ACC112 (cell line): ENCODE measurements at regions not wholly inside any gene's neighbourhood (a gene's known extent, or its start where the extent isn't known, plus 50 kb on each side); places are given as distances from the start of the nearest gene placed in this dataset.
"Not testable (repeated sequence)": the region's sequence is repeated elsewhere in the genome, so short reads cannot be mapped to it uniquely, and the experiment has no call there.

Source experiments
- H2AFZ ChIP-seq: fragments of 200-600 bp; sonication (generic); one replicate; pipeline ENCODE4 v1.6.0; 2017; ENCODE audit warnings: antibody characterized with exemption, low read length; ENCODE audit not compliant: unreplicated experiment
- H3K27ac ChIP-seq: fragments of 200-600 bp; sonication (generic); 2 replicates; pipeline ENCODE4 v1.5.1; 2014; ENCODE audit warnings: low read depth, mild to moderate bottlenecking, antibody characterized with exemption, low read length, moderate library complexity
- H3K27me3 ChIP-seq: fragments of 200-600 bp; sonication (generic); 2 replicates; pipeline ENCODE4 v1.6.1; 2014; ENCODE audit warnings: mild to moderate bottlenecking, antibody characterized with exemption, low read length, moderate library complexity, mixed read lengths; ENCODE audit not compliant: insufficient read depth
- H3K36me3 ChIP-seq: fragments of 200-600 bp; sonication (generic); 2 replicates; pipeline ENCODE4 v1.6.1; 2016; ENCODE audit warnings: mild to moderate bottlenecking, antibody characterized with exemption, low read length, moderate library complexity, mixed read lengths; ENCODE audit not compliant: insufficient read depth
- H3K4me1 ChIP-seq: fragments of 200-600 bp; sonication (generic); one replicate; pipeline ENCODE4 v1.6.1; 2016; ENCODE audit warnings: low read length, mixed read lengths; ENCODE audit not compliant: insufficient read depth, unreplicated experiment, control insufficient read depth
- H3K4me3 ChIP-seq: fragments of 200-600 bp; sonication (generic); 2 replicates; pipeline ENCODE4 v1.5.1; 2014; ENCODE audit warnings: mild to moderate bottlenecking, low read depth, low read length
- H3K79me2 ChIP-seq: fragments of 200-600 bp; sonication (generic); one replicate; pipeline ENCODE4 v1.6.0; 2016; ENCODE audit warnings: low read length; ENCODE audit not compliant: control insufficient read depth, unreplicated experiment, insufficient read depth

GRCh38 chr1:221979444-221980032 is 237.6 kb upstream of the DUSP10 start:
- Histone ChIP-seq H3K4me3 (no peak overlapping the region), H3K27me3 (no peaks in the 10 kb centered on the region), H2AFZ (no peak overlapping the region), H3K27ac (no peak overlapping the region), H3K79me2 (no peaks in the 10 kb centered on the region), H3K4me1 (peaks cover 3% of the 10 kb centered on the region), H3K36me3 (no peaks in the 10 kb centered on the region)

- not testable (repeated sequence) for H3K4me3 ChIP-seq, H3K27ac ChIP-seq, H3K4me1 ChIP-seq, H3K27me3 ChIP-seq, H2AFZ ChIP-seq, H3K79me2 ChIP-seq, H3K36me3 ChIP-seq
Measured at GRCh38 chr1:221978631-221979334, 236.9 kb upstream of the DUSP10 start.

GRCh38 chr1:221973787-221974186 is 231.9 kb upstream of the DUSP10 start:
- not testable (repeated sequence) for H3K79me2 ChIP-seq, H3K27me3 ChIP-seq, H3K4me1 ChIP-seq, H3K27ac ChIP-seq, H3K4me3 ChIP-seq, H2AFZ ChIP-seq, H3K36me3 ChIP-seq

GRCh38 chr1:221972276-221973235 is 230.7 kb upstream of the DUSP10 start:
- Histone ChIP-seq H3K27me3 (no peaks in the 10 kb centered on the region), H2AFZ (no peak overlapping the region), H3K27ac (no peak overlapping the region), H3K4me3 (no peak overlapping the region), H3K79me2 (no peaks in the 10 kb centered on the region), H3K36me3 (no peaks in the 10 kb centered on the region), H3K4me1 (no peaks in the 10 kb centered on the region)

- not testable (repeated sequence) for H3K4me3 ChIP-seq, H3K36me3 ChIP-seq, H3K79me2 ChIP-seq, H3K4me1 ChIP-seq, H3K27ac ChIP-seq, H2AFZ ChIP-seq, H3K27me3 ChIP-seq
Measured at GRCh38 chr1:221971035-221971434, 229.1 kb upstream of the DUSP10 start.

GRCh38 chr1:221969298-221969858 is 227.5 kb upstream of the DUSP10 start:
- not testable (repeated sequence) for H3K4me3 ChIP-seq, H3K79me2 ChIP-seq, H2AFZ ChIP-seq, H3K27ac ChIP-seq, H3K27me3 ChIP-seq, H3K36me3 ChIP-seq, H3K4me1 ChIP-seq

GRCh38 chr1:221967538-221967937 is 225.6 kb upstream of the DUSP10 start:
- H3K36me3 ChIP-seq, H3K4me3 ChIP-seq, H3K27ac ChIP-seq, H3K27me3 ChIP-seq, H2AFZ ChIP-seq, H3K79me2 ChIP-seq: not testable (repeated sequence)
- H3K4me1 ChIP-seq, result peaks cover 11% of the 10 kb centered on the region

GRCh38 chr1:221966888-221967287 is 225.0 kb upstream of the DUSP10 start:
- not testable (repeated sequence) for H3K27ac ChIP-seq, H3K79me2 ChIP-seq, H3K36me3 ChIP-seq, H3K27me3 ChIP-seq, H2AFZ ChIP-seq, H3K4me3 ChIP-seq
- peaks cover 18% of the 10 kb centered on the region for H3K4me1 ChIP-seq

GRCh38 chr1:221965891-221966290 is 224.0 kb upstream of the DUSP10 start:
- H3K4me3 ChIP-seq, H3K27ac ChIP-seq, H3K27me3 ChIP-seq, H3K36me3 ChIP-seq, H3K79me2 ChIP-seq, H2AFZ ChIP-seq: not testable (repeated sequence)
- H3K4me1 ChIP-seq, result peaks cover 27% of the 10 kb centered on the region

- no peaks in the 10 kb centered on the region for H3K36me3 ChIP-seq
- no peak overlapping the region for H3K27ac ChIP-seq
- H3K4me1 ChIP-seq, result peaks cover 34% of the 10 kb centered on the region
- H2AFZ ChIP-seq, result no peak overlapping the region
- H3K4me3 ChIP-seq, result no peak overlapping the region
- no peaks in the 10 kb centered on the region for H3K79me2 ChIP-seq
- H3K27me3 ChIP-seq, result no peaks in the 10 kb centered on the region
Measured at GRCh38 chr1:221965252-221965651, 223.4 kb upstream of the DUSP10 start.
